G401 (cell line): ENCODE measurements at regions not wholly inside any gene's neighbourhood (a gene's known extent, or its start where the extent isn't known, plus 50 kb on each side); places are given as distances from the start of the nearest gene placed in this dataset.

ENCODE experiments used
- DNase-seq: peaks from one replicate; pipeline ENCODE4 v3.0.0-alpha.2; 2015; ENCODE audit warnings: low spot score
- in situ Hi-C: cut with HindIII; loops from 2 replicates; pipeline ENCODE4 v1.10.0; 2016; ENCODE audit warnings: low sequenced_read_pairs, mixed read lengths

GRCh38 chr9:20207176-20207575, 415.1 kb downstream of the MLLT3 start:
- in situ Hi-C loops = no loop called here

GRCh38 chr9:20205821-20206220, 416.5 kb downstream of the MLLT3 start:
- DNase-seq = no peak
- in situ Hi-C loops = no loop called here

More at GRCh38 chr9:20207176-20207575, 415.1 kb downstream of the MLLT3 start:
- no peak for DNase-seq

GRCh38 chr9:20200991-20201431, 412.2 kb upstream of the SLC24A2 start:
- in situ Hi-C loops = no loop called here
- DNase-seq = peak; percentile 83

GRCh38 chr9:20200581-20200980, 411.7 kb upstream of the SLC24A2 start:
- peak; percentile 45 for DNase-seq
- in situ Hi-C loops = no loop called here

- in situ Hi-C loops = no loop called here
- no peak for DNase-seq
Measured at GRCh38 chr9:20199111-20199510, 410.3 kb upstream of the SLC24A2 start.

GRCh38 chr9:20197976-20198685, 409.3 kb upstream of the SLC24A2 start:
- in situ Hi-C loops = no loop called here
- no peak for DNase-seq

- in situ Hi-C loops = no loop called here
- no peak for DNase-seq
Measured at GRCh38 chr9:20191228-20191840, 402.5 kb upstream of the SLC24A2 start.

GRCh38 chr9:20189871-20190270, 401.0 kb upstream of the SLC24A2 start:
- in situ Hi-C loops = no loop called here
- peak; percentile 64 for DNase-seq

GRCh38 chr9:20188616-20189369, 400.0 kb upstream of the SLC24A2 start:
- DNase-seq = peak; percentile 91

GRCh38 chr9:20187318-20187717, 398.5 kb upstream of the SLC24A2 start:
- DNase-seq = no peak
- in situ Hi-C loops = no loop called here

More at GRCh38 chr9:20188616-20189369, 400.0 kb upstream of the SLC24A2 start:
- in situ Hi-C loops = no loop called here

- in situ Hi-C loops = no loop called here
- DNase-seq = no peak
Measured at GRCh38 chr9:20186823-20187222, 398.0 kb upstream of the SLC24A2 start.

- peak; percentile 69 for DNase-seq
- in situ Hi-C loops = no loop called here
Measured at GRCh38 chr9:20186231-20186630, 397.4 kb upstream of the SLC24A2 start.

- in situ Hi-C loops = no loop called here
- DNase-seq = no peak
Measured at GRCh38 chr9:20184541-20184940, 395.7 kb upstream of the SLC24A2 start.

GRCh38 chr9:20178679-20179078, 389.8 kb upstream of the SLC24A2 start:
- in situ Hi-C loops = no loop called here
- DNase-seq = no peak

GRCh38 chr9:20178197-20178596, 389.4 kb upstream of the SLC24A2 start:
- no peak for DNase-seq
- in situ Hi-C loops = no loop called here

- no peak for DNase-seq
- in situ Hi-C loops = no loop called here
Measured at GRCh38 chr9:20170122-20170521, 381.3 kb upstream of the SLC24A2 start.

- DNase-seq = no peak
- in situ Hi-C loops = no loop called here
Measured at GRCh38 chr9:20152151-20152725, 363.4 kb upstream of the SLC24A2 start.

GRCh38 chr9:20148416-20148815, 359.6 kb upstream of the SLC24A2 start:
- in situ Hi-C loops = no loop called here
- no peak for DNase-seq

- in situ Hi-C loops = no loop called here
- no peak for DNase-seq
Measured at GRCh38 chr9:20144197-20144596, 355.4 kb upstream of the SLC24A2 start.

- in situ Hi-C loops = no loop called here
- DNase-seq = no peak
Measured at GRCh38 chr9:20139763-20140290, 351.0 kb upstream of the SLC24A2 start.
